GM23338 (cell line): ENCODE measurements at regions not wholly inside any gene's neighbourhood (a gene's known extent, or its start where the extent isn't known, plus 50 kb on each side); places are given as distances from the start of the nearest gene placed in this dataset.

Experiments used
- ATAC-seq: fragments of 200-7000 bp; cut with Tn5 transposase; 3 replicates; pipeline ENCODE4 v1.9.1; 2020
- DNase-seq: peaks from one replicate; pipeline ENCODE4 v3.0.0-alpha.2; 2015; ENCODE audit warnings: low spot score
- H2AFZ ChIP-seq: fragments of 200-600 bp; sonication (generic); 2 replicates; pipeline ENCODE4 v1.8.0; 2016; ENCODE audit warnings: antibody characterized with exemption, mild to moderate bottlenecking, moderate library complexity
- H3F3A ChIP-seq: fragments of 200-600 bp; sonication (generic); replicated peaks from 2 replicates; pipeline ENCODE4 v1.8.0; 2017; ENCODE audit warnings: antibody characterized with exemption, mixed run types, low read depth
- H3K27ac ChIP-seq: fragments of 200-600 bp; sonication (generic); 2 replicates; pipeline ENCODE4 v1.6.1; 2016; ENCODE audit warnings: low read depth
- H3K27me3 ChIP-seq: fragments of 200-600 bp; sonication (generic); 2 replicates; pipeline ENCODE4 v1.8.0; 2016; ENCODE audit warnings: mild to moderate bottlenecking, mixed run types, moderate library complexity; ENCODE audit not compliant: insufficient read depth
- H3K36me3 ChIP-seq: fragments of 200-600 bp; sonication (generic); 2 replicates; pipeline ENCODE4 v1.8.0; 2016; ENCODE audit warnings: mild to moderate bottlenecking; ENCODE audit not compliant: insufficient read depth
- H3K4me1 ChIP-seq: fragments of 200-600 bp; sonication (generic); 2 replicates; pipeline ENCODE4 v1.8.0; 2016; ENCODE audit warnings: mild to moderate bottlenecking, moderate library complexity; ENCODE audit not compliant: insufficient read depth
- H3K4me2 ChIP-seq: fragments of 200-600 bp; sonication (generic); 2 replicates; pipeline ENCODE4 v1.7.1; 2017; ENCODE audit warnings: mixed run types
- H3K4me3 ChIP-seq: fragments of 200-600 bp; sonication (generic); 2 replicates; pipeline ENCODE4 v1.6.1; 2016; ENCODE audit warnings: mixed run types
- H3K79me2 ChIP-seq: fragments of 200-600 bp; sonication (generic); replicated peaks from 2 replicates; pipeline ENCODE4 v1.8.0; 2017; ENCODE audit warnings: mild to moderate bottlenecking; ENCODE audit not compliant: insufficient read depth
- H3K9me2 ChIP-seq: fragments of 200-600 bp; sonication (generic); 2 replicates; pipeline ENCODE4 v1.8.0; 2017; ENCODE audit not compliant: insufficient read depth
- H4K20me1 ChIP-seq: fragments of 200-600 bp; sonication (generic); replicated peaks from 2 replicates; pipeline ENCODE4 v1.8.0; 2017; ENCODE audit warnings: mild to moderate bottlenecking; ENCODE audit not compliant: insufficient read depth
- H3K27ac Mint-ChIP-seq: 2 replicates; pipeline ENCODE4 v1.8.0; 2020; ENCODE audit warnings: inconsistent platforms, mild to moderate bottlenecking, moderate library complexity, mixed read lengths
- H3K27me3 Mint-ChIP-seq: 3 replicates; pipeline ENCODE4 v1.8.0; 2022; ENCODE audit warnings: low read depth, mild to moderate bottlenecking, moderate library complexity, mixed read lengths, inconsistent platforms; ENCODE audit not compliant: insufficient read depth, poor library complexity
- H3K36me3 Mint-ChIP-seq: 3 replicates; pipeline ENCODE4 v1.8.0; 2021; ENCODE audit warnings: low read depth, mild to moderate bottlenecking, inconsistent platforms, moderate library complexity, mixed read lengths
- H3K4me1 Mint-ChIP-seq: 3 replicates; pipeline ENCODE4 v1.8.0; 2020; ENCODE audit warnings: mild to moderate bottlenecking, inconsistent platforms, mixed read lengths
- H3K4me3 Mint-ChIP-seq: 3 replicates; pipeline ENCODE4 v1.8.0; 2021; ENCODE audit warnings: moderate library complexity, mild to moderate bottlenecking, inconsistent platforms, mixed read lengths
- H3K9me3 Mint-ChIP-seq: 3 replicates; pipeline ENCODE4 v1.8.0; 2020; ENCODE audit warnings: moderate library complexity, mild to moderate bottlenecking, inconsistent platforms, mixed read lengths
- CREB1 ChIP-seq: fragments of 250-450 bp; sonication (Bioruptor Pico); IDR thresholded peaks from 2 replicates; pipeline ENCODE4 v1.5.0; 2020; ENCODE audit warnings: low read depth, mild to moderate bottlenecking, moderate library complexity
- EZH2 ChIP-seq: fragments of 200-600 bp; sonication (generic); IDR thresholded peaks from one replicate; pipeline ENCODE4 v1.8.0; 2017; ENCODE audit warnings: antibody characterized with exemption, mild to moderate bottlenecking, low read depth; ENCODE audit not compliant: unreplicated experiment
- EZH2phosphoT487 ChIP-seq: fragments of 200-600 bp; sonication (generic); IDR thresholded peaks from one replicate; pipeline ENCODE4 v1.8.1; 2018; ENCODE audit warnings: antibody characterized with exemption; ENCODE audit not compliant: unreplicated experiment
- JUNB ChIP-seq: IDR thresholded peaks from one replicate; pipeline ENCODE4 v1.6.1; 2016; ENCODE audit warnings: antibody characterized with exemption; ENCODE audit not compliant: unreplicated experiment
- NANOG ChIP-seq: IDR thresholded peaks from 2 replicates; pipeline ENCODE4 v1.6.1; 2016; ENCODE audit warnings: antibody characterized with exemption, borderline replicate concordance
- POLR2AphosphoS5 ChIP-seq: IDR thresholded peaks from 2 replicates; pipeline ENCODE4 v1.6.1; 2016; ENCODE audit warnings: antibody characterized with exemption, low read depth
- STAT1 ChIP-seq: IDR thresholded peaks from one replicate; pipeline ENCODE4 v1.6.1; 2016; ENCODE audit warnings: antibody characterized with exemption; ENCODE audit not compliant: unreplicated experiment
- ZNF114 ChIP-seq: fragments of 250-450 bp; sonication (Bioruptor Pico); IDR thresholded peaks from 2 replicates; pipeline ENCODE4 v1.5.0; 2020; ENCODE audit warnings: mild to moderate bottlenecking, moderate library complexity
- ZNF331 ChIP-seq: fragments of 250-450 bp; sonication (Bioruptor Pico); IDR thresholded peaks from 2 replicates; pipeline ENCODE4 v1.5.0; 2020; ENCODE audit warnings: low read depth, mild to moderate bottlenecking, moderate library complexity
- TF ChIP-seq, protein P1 (sequence below): IDR thresholded peaks from one replicate; pipeline ENCODE4 v1.6.1; 2018; ENCODE audit warnings: antibody characterized with exemption; ENCODE audit not compliant: unreplicated experiment
- TF ChIP-seq, protein P2 (sequence below): IDR thresholded peaks from 2 replicates; pipeline ENCODE4 v1.6.1; 2016; ENCODE audit warnings: antibody characterized with exemption
- TF ChIP-seq, protein P3 (sequence below), 2 experiments: fragments of 200-600 bp in 1 of 2; sonication (generic) in 1 of 2; conservative IDR thresholded peaks; 2 replicates each; pipeline versions ENCODE4 v1.5.1 to v1.6.1; 2016 to 2017; ENCODE audit warnings: antibody characterized with exemption in 2 of 2, low read depth in 2 of 2, mild to moderate bottlenecking in 2 of 2, moderate library complexity in 1 of 2

DNA sequence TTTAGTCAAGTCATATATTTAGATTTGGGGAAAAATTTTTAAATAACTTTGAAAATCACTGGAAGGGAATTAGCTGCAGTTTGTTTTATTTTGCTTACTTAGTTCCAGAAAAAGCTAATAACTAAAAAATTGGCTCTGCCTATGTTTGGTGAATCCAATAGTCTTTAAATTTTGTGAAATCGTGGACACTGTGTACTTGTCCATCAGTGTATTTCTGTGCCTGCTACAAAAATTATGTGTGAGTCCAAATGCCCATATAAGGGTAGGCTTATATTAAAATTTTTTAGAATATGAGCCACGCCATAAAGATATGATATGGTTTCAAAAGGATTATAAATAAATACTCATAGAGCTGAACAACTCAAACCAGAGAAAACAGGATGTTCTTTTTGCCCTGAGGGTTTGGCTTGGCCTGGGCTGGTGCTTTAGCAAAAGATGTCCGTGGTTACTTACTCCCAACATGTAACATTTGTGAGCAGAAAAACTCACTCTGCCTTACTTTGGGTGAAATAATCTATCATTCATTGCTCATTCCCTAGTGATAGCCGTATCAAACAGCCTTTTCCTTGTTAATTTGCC lies 133.2 kb upstream of the PRLR start:
- H3K36me3 ChIP-seq: no peaks in the 10 kb centered on the region
- no peaks in the 10 kb centered on the region for H3F3A ChIP-seq
- Mint-ChIP-seq H3K9me3 (no peaks in the 10 kb centered on the region), H3K4me3 (no peak overlapping the region), H3K36me3 (no peaks in the 10 kb centered on the region), H3K4me1 (no peaks in the 10 kb centered on the region), H3K27me3 (no peaks in the 10 kb centered on the region), H3K27ac (no peak overlapping the region)
- no peaks in the 10 kb centered on the region for H3K4me1 ChIP-seq
- H3K27me3 ChIP-seq: no peaks in the 10 kb centered on the region
- no peaks in the 10 kb centered on the region for H3K9me2 ChIP-seq
- no peaks in the 10 kb centered on the region for H4K20me1 ChIP-seq
- H3K4me3 ChIP-seq: no peak overlapping the region
- no peak for DNase-seq
- no peak overlapping the region for H2AFZ ChIP-seq
- no peak overlapping the region for H3K27ac ChIP-seq
- no peak overlapping the region for H3K4me2 ChIP-seq
- ATAC-seq: no peak
- no peaks in the 10 kb centered on the region for H3K79me2 ChIP-seq
- TF ChIP-seq EZH2 (no peak), ZNF331 (CRISPR knock-in tag) (no peak), JUNB (no peak), POLR2AphosphoS5 (no peak), STAT1 (no peak)
- TF ChIP-seq, protein P1, sequence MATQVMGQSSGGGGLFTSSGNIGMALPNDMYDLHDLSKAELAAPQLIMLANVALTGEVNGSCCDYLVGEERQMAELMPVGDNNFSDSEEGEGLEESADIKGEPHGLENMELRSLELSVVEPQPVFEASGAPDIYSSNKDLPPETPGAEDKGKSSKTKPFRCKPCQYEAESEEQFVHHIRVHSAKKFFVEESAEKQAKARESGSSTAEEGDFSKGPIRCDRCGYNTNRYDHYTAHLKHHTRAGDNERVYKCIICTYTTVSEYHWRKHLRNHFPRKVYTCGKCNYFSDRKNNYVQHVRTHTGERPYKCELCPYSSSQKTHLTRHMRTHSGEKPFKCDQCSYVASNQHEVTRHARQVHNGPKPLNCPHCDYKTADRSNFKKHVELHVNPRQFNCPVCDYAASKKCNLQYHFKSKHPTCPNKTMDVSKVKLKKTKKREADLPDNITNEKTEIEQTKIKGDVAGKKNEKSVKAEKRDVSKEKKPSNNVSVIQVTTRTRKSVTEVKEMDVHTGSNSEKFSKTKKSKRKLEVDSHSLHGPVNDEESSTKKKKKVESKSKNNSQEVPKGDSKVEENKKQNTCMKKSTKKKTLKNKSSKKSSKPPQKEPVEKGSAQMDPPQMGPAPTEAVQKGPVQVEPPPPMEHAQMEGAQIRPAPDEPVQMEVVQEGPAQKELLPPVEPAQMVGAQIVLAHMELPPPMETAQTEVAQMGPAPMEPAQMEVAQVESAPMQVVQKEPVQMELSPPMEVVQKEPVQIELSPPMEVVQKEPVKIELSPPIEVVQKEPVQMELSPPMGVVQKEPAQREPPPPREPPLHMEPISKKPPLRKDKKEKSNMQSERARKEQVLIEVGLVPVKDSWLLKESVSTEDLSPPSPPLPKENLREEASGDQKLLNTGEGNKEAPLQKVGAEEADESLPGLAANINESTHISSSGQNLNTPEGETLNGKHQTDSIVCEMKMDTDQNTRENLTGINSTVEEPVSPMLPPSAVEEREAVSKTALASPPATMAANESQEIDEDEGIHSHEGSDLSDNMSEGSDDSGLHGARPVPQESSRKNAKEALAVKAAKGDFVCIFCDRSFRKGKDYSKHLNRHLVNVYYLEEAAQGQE: no peak
- TF ChIP-seq, protein P2, sequence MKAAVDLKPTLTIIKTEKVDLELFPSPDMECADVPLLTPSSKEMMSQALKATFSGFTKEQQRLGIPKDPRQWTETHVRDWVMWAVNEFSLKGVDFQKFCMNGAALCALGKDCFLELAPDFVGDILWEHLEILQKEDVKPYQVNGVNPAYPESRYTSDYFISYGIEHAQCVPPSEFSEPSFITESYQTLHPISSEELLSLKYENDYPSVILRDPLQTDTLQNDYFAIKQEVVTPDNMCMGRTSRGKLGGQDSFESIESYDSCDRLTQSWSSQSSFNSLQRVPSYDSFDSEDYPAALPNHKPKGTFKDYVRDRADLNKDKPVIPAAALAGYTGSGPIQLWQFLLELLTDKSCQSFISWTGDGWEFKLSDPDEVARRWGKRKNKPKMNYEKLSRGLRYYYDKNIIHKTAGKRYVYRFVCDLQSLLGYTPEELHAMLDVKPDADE: no peak

DNA sequence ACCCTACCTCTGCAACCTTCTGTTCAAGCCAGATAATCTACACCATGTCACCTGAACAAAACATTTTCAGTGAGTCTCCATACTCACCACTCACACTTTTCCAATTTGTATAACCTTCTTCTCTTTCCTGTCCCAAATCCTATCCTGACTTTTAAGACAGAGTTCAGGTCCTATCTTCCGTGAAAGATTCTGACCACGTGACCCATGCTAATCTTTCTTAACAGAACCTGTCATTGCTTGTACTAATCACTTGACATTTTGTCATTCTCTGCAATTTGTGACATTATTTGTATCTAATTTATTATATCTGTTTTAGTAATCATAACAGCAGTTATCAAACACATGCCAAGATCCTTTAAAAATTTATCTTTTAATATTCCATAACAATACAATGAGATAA lies 132.5 kb upstream of the PRLR start:
- Histone ChIP-seq H3K4me2 (no peak overlapping the region), H3K4me3 (no peak overlapping the region), H3K36me3 (no peaks in the 10 kb centered on the region), H3F3A (no peaks in the 10 kb centered on the region), H3K9me2 (no peaks in the 10 kb centered on the region), H3K4me1 (no peaks in the 10 kb centered on the region), H2AFZ (no peak overlapping the region), H3K27ac (no peak overlapping the region), H3K79me2 (no peaks in the 10 kb centered on the region), H3K27me3 (no peaks in the 10 kb centered on the region), H4K20me1 (no peaks in the 10 kb centered on the region)
- no peak overlapping the region for H3K4me3 Mint-ChIP-seq
- DNase-seq: no peak
- ATAC-seq: no peak
- no peaks in the 10 kb centered on the region for H3K9me3 Mint-ChIP-seq
- H3K27me3 Mint-ChIP-seq: no peaks in the 10 kb centered on the region
- no peaks in the 10 kb centered on the region for H3K4me1 Mint-ChIP-seq
- TF ChIP-seq EZH2phosphoT487 (no peak), CREB1 (CRISPR knock-in tag) (no peak), STAT1 (no peak), POLR2AphosphoS5 (no peak), ZNF114 (CRISPR knock-in tag) (no peak), NANOG (no peak), JUNB (no peak)
- TF ChIP-seq, protein P1: no peak
- TF ChIP-seq, protein P3, sequence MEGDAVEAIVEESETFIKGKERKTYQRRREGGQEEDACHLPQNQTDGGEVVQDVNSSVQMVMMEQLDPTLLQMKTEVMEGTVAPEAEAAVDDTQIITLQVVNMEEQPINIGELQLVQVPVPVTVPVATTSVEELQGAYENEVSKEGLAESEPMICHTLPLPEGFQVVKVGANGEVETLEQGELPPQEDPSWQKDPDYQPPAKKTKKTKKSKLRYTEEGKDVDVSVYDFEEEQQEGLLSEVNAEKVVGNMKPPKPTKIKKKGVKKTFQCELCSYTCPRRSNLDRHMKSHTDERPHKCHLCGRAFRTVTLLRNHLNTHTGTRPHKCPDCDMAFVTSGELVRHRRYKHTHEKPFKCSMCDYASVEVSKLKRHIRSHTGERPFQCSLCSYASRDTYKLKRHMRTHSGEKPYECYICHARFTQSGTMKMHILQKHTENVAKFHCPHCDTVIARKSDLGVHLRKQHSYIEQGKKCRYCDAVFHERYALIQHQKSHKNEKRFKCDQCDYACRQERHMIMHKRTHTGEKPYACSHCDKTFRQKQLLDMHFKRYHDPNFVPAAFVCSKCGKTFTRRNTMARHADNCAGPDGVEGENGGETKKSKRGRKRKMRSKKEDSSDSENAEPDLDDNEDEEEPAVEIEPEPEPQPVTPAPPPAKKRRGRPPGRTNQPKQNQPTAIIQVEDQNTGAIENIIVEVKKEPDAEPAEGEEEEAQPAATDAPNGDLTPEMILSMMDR (conservative IDR thresholded peaks at IDR 0.05; ENCODE audit: low read depth in 2 of 2): no peak
- TF ChIP-seq, protein P2: no peak
- H3K27ac Mint-ChIP-seq: no peak overlapping the region
- no peaks in the 10 kb centered on the region for H3K36me3 Mint-ChIP-seq
